ENCODE measurements at regions not wholly inside any gene's neighbourhood (a gene's known extent, or its start where the extent isn't known, plus 50 kb on each side); places are given as distances from the start of the nearest gene placed in this dataset.

GRCh38 chr11:109203176-109203575, 218.8 kb upstream of the C11orf87 start:
- no peaks in the 10 kb centered on the region for H3K36me3 Mint-ChIP-seq
- Histone ChIP-seq H3K4me1 (ENCODE audit: control insufficient read depth in 1 of 2, extremely low read depth in 1 of 2, insufficient read depth in 2 of 2, low read length in 2 of 2) (no peaks in the 10 kb centered on the region), H3K4me3 (ENCODE audit: control insufficient read depth in 1 of 2, extremely low read depth in 1 of 2, low read length in 1 of 2) (no peak overlapping the region), H3K27me3 (replicated peaks in 1 of 2; ENCODE audit: control insufficient read depth in 2 of 2, extremely low read depth in 1 of 2, insufficient read depth in 2 of 2, low read length in 1 of 2) (no peaks in the 10 kb centered on the region), H3K9me3 (no peaks in the 10 kb centered on the region), H3K27ac (ENCODE audit: low read length) (no peak overlapping the region), H3K36me3 (ENCODE audit: control insufficient read depth in 2 of 2, extremely low read depth in 1 of 2, insufficient read depth in 1 of 2, low read length in 1 of 2) (no peaks in the 10 kb centered on the region)
- H3K27me3 Mint-ChIP-seq, result no peaks in the 10 kb centered on the region
- H3K4me1 Mint-ChIP-seq, result no peaks in the 10 kb centered on the region
- DNase-seq, result no peak
- no peak for ATAC-seq (replicated peaks in 1 of 4)
- ChIA-PET POLR2A (no interaction called here), CTCF (interaction anchor here in 1 of 2 donors (1.0 kb wide), 1 partner anchor 68 kb away, joined by 3 read pairs; no protein-coding TSS in a partner anchor)
- no CpG with 5 or more reads among the region's 1 CpG for WGBS (ENCODE audit: insufficient coverage)
- no peak overlapping the region for H3K4me3 Mint-ChIP-seq
- H3K9me3 Mint-ChIP-seq, result peaks cover 4 to 8% (median 7%) of the 10 kb centered on the region in 3 donors
- H3K27ac Mint-ChIP-seq, result no peak overlapping the region

DNA sequence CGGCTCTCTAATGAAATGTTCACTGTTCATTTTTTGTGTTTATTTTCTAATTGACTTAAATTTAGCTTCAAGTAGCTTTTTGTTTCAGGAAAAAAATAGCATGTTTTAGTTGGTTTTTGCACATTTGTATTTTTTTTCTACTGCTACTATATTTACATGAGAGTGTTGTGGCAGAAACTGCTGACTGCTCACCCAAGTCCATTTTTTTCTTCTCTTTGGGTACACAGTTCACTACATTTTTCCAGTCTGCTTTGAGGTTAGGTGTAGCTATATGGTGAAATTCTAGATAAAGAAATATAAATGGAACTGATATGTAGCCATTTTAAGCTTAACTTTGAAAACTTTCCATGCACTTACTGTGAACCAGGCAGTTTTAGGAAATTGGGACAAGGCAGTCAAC, 216.7 kb upstream of the C11orf87 start:
- Histone ChIP-seq H3K36me3 (ENCODE audit: control insufficient read depth in 2 of 2, extremely low read depth in 1 of 2, insufficient read depth in 1 of 2, low read length in 1 of 2) (no peaks in the 10 kb centered on the region), H3K27me3 (replicated peaks in 1 of 2; ENCODE audit: control insufficient read depth in 2 of 2, extremely low read depth in 1 of 2, insufficient read depth in 2 of 2, low read length in 1 of 2) (no peaks in the 10 kb centered on the region), H3K4me3 (ENCODE audit: control insufficient read depth in 1 of 2, extremely low read depth in 1 of 2, low read length in 1 of 2) (no peak overlapping the region), H3K9me3 (no peaks in the 10 kb centered on the region), H3K4me1 (ENCODE audit: control insufficient read depth in 1 of 2, extremely low read depth in 1 of 2, insufficient read depth in 2 of 2, low read length in 2 of 2) (no peaks in the 10 kb centered on the region), H3K27ac (ENCODE audit: low read length) (no peak overlapping the region)
- DNase-seq (no peak), ATAC-seq (replicated peaks in 1 of 4) (no peak)
- no CpG with 5 or more reads among the region's 1 CpG for WGBS (ENCODE audit: insufficient coverage)
- H3K27me3 Mint-ChIP-seq, result no peaks in the 10 kb centered on the region
- H3K36me3 Mint-ChIP-seq, result no peaks in the 10 kb centered on the region
- H3K9me3 Mint-ChIP-seq, result peaks cover 4 to 11% (median 8%) of the 10 kb centered on the region in 3 donors
- ChIA-PET POLR2A (no interaction called here), CTCF (interaction anchor here in 1 of 2 donors (0.7 kb wide), 1 partner anchor 33 kb away, joined by 3 read pairs; no protein-coding TSS in a partner anchor)
- no peak overlapping the region for H3K27ac Mint-ChIP-seq
- no peak overlapping the region for H3K4me3 Mint-ChIP-seq
- no peaks in the 10 kb centered on the region for H3K4me1 Mint-ChIP-seq

GRCh38 chr11:109208121-109208520, 213.9 kb upstream of the C11orf87 start:
- Mint-ChIP-seq H3K36me3 (no peaks in the 10 kb centered on the region), H3K9me3 (peaks cover 8 to 26% (median 9%) of the 10 kb centered on the region in 3 donors), H3K4me3 (no peak overlapping the region), H3K27ac (no peak overlapping the region), H3K4me1 (no peaks in the 10 kb centered on the region), H3K27me3 (no peaks in the 10 kb centered on the region)
- ChIA-PET CTCF (no interaction called here), POLR2A (interaction anchor here in 1 of 2 donors (0.6 kb wide), 1 partner anchor 31 kb away, joined by 3 read pairs; no protein-coding TSS in a partner anchor)
- H3K27ac ChIP-seq (ENCODE audit: low read length), result no peak overlapping the region
- no peaks in the 10 kb centered on the region for H3K36me3 ChIP-seq (ENCODE audit: control insufficient read depth in 2 of 2, extremely low read depth in 1 of 2, insufficient read depth in 1 of 2, low read length in 1 of 2)
- H3K27me3 ChIP-seq (replicated peaks in 1 of 2; ENCODE audit: control insufficient read depth in 2 of 2, extremely low read depth in 1 of 2, insufficient read depth in 2 of 2, low read length in 1 of 2), result no peaks in the 10 kb centered on the region
- DNase-seq (no peak), ATAC-seq (replicated peaks in 1 of 4) (no peak)
- H3K9me3 ChIP-seq, result no peaks in the 10 kb centered on the region
- no peak overlapping the region for H3K4me3 ChIP-seq (ENCODE audit: control insufficient read depth in 1 of 2, extremely low read depth in 1 of 2, low read length in 1 of 2)
- no peaks in the 10 kb centered on the region for H3K4me1 ChIP-seq (ENCODE audit: control insufficient read depth in 1 of 2, extremely low read depth in 1 of 2, insufficient read depth in 2 of 2, low read length in 2 of 2)
- no CpG with 5 or more reads among the region's 2 CpGs for WGBS (ENCODE audit: insufficient coverage)

DNA sequence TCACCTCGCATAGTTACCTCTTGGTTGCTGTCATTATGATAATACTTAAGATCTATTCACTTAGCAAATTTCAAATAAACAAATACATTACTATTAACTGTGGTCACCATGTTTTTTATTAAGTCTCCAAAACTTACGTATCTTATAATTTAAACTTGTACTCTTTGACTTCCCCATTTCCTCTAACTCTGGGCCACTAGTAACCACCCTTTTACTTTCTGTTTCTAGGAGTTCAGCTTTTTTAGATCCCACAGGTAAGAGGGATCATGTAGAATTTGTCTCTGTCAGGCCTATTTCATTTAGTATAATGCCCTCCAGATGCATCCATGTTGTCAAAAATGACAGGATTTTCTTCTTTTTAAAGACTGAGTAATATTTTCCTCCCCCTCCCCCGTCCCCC, 212.4 kb upstream of the C11orf87 start:
- ChIA-PET POLR2A (no interaction called here), CTCF (interaction anchor here in 1 of 2 donors (0.6 kb wide), 1 partner anchor 15 kb away, joined by 4 read pairs; no protein-coding TSS in a partner anchor)
- 80% methylated on average over 1 of the region's 3 CpGs for WGBS (ENCODE audit: insufficient coverage)
- Mint-ChIP-seq H3K4me1 (no peaks in the 10 kb centered on the region), H3K36me3 (no peaks in the 10 kb centered on the region), H3K27ac (no peak overlapping the region), H3K27me3 (no peaks in the 10 kb centered on the region), H3K4me3 (no peak overlapping the region), H3K9me3 (peaks cover 8 to 26% (median 9%) of the 10 kb centered on the region in 3 donors)
- ATAC-seq (replicated peaks in 1 of 4) (no peak), DNase-seq (no peak)
- H3K27me3 ChIP-seq (replicated peaks in 1 of 2; ENCODE audit: control insufficient read depth in 2 of 2, extremely low read depth in 1 of 2, insufficient read depth in 2 of 2, low read length in 1 of 2), result no peaks in the 10 kb centered on the region
- no peaks in the 10 kb centered on the region for H3K9me3 ChIP-seq
- no peaks in the 10 kb centered on the region for H3K36me3 ChIP-seq (ENCODE audit: control insufficient read depth in 2 of 2, extremely low read depth in 1 of 2, insufficient read depth in 1 of 2, low read length in 1 of 2)
- H3K4me1 ChIP-seq (ENCODE audit: control insufficient read depth in 1 of 2, extremely low read depth in 1 of 2, insufficient read depth in 2 of 2, low read length in 2 of 2), result no peaks in the 10 kb centered on the region
- no peak overlapping the region for H3K27ac ChIP-seq (ENCODE audit: low read length)
- H3K4me3 ChIP-seq (ENCODE audit: control insufficient read depth in 1 of 2, extremely low read depth in 1 of 2, low read length in 1 of 2), result no peak overlapping the region

GRCh38 chr11:109221190-109221589, 200.8 kb upstream of the C11orf87 start:
- WGBS (ENCODE audit: insufficient coverage), result 100% methylated on average over 1 of the region's 5 CpGs
- peaks cover 0 to 1% of the 10 kb centered on the region in 2 donors for H3K27me3 Mint-ChIP-seq
- no peaks in the 10 kb centered on the region for H3K27me3 ChIP-seq (replicated peaks in 1 of 2; ENCODE audit: control insufficient read depth in 2 of 2, extremely low read depth in 1 of 2, insufficient read depth in 2 of 2, low read length in 1 of 2)
- POLR2A ChIA-PET, result no interaction called here
- no peaks in the 10 kb centered on the region for H3K4me1 ChIP-seq (ENCODE audit: control insufficient read depth in 1 of 2, extremely low read depth in 1 of 2, insufficient read depth in 2 of 2, low read length in 2 of 2)
- no peak overlapping the region for H3K4me3 Mint-ChIP-seq
- no peak overlapping the region for H3K27ac ChIP-seq (ENCODE audit: low read length)
- no peak overlapping the region for H3K4me3 ChIP-seq (ENCODE audit: control insufficient read depth in 1 of 2, extremely low read depth in 1 of 2, low read length in 1 of 2)
- DNase-seq, result no peak
- H3K27ac Mint-ChIP-seq, result no peak overlapping the region
- no peaks in the 10 kb centered on the region for H3K36me3 ChIP-seq (ENCODE audit: control insufficient read depth in 2 of 2, extremely low read depth in 1 of 2, insufficient read depth in 1 of 2, low read length in 1 of 2)
- H3K36me3 Mint-ChIP-seq, result no peaks in the 10 kb centered on the region
- H3K9me3 Mint-ChIP-seq, result peaks cover 4 to 17% (median 16%) of the 10 kb centered on the region in 3 donors
- H3K4me1 Mint-ChIP-seq, result no peaks in the 10 kb centered on the region
- CTCF ChIA-PET, result no interaction called here
- no peaks in the 10 kb centered on the region for H3K9me3 ChIP-seq
- no peak for ATAC-seq (replicated peaks in 1 of 4)

DNA sequence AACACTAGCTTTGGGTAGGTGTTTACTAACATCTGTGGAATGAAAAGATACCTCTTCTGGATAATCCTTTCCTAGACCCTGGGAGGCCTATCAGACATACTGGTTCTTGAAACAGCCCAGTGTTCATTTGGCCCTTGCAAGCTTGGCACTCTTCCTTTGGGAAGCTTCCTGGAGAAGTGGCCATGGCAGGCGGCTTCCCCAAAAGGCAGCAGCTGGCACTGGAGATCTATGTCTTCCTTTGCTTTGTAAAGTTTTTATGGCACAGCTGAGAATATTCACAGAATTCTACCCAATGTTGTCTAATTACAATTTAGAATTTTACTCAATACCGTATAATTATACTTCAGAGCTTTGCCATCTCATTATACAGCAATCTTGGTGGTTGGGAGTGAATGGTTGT, 199.2 kb upstream of the C11orf87 start:
- Mint-ChIP-seq H3K4me1 (no peaks in the 10 kb centered on the region), H3K27me3 (peaks cover 0 to 1% of the 10 kb centered on the region in 2 donors), H3K36me3 (no peaks in the 10 kb centered on the region), H3K9me3 (peaks cover 4 to 20% (median 16%) of the 10 kb centered on the region in 3 donors), H3K27ac (no peak overlapping the region), H3K4me3 (no peak overlapping the region)
- Histone ChIP-seq H3K27me3 (replicated peaks in 1 of 2; ENCODE audit: control insufficient read depth in 2 of 2, extremely low read depth in 1 of 2, insufficient read depth in 2 of 2, low read length in 1 of 2) (no peaks in the 10 kb centered on the region), H3K4me3 (ENCODE audit: control insufficient read depth in 1 of 2, extremely low read depth in 1 of 2, low read length in 1 of 2) (no peak overlapping the region), H3K27ac (ENCODE audit: low read length) (no peak overlapping the region), H3K36me3 (ENCODE audit: control insufficient read depth in 2 of 2, extremely low read depth in 1 of 2, insufficient read depth in 1 of 2, low read length in 1 of 2) (no peaks in the 10 kb centered on the region), H3K9me3 (no peaks in the 10 kb centered on the region), H3K4me1 (ENCODE audit: control insufficient read depth in 1 of 2, extremely low read depth in 1 of 2, insufficient read depth in 2 of 2, low read length in 2 of 2) (no peaks in the 10 kb centered on the region)
- ATAC-seq (replicated peaks in 1 of 4), result no peak
- WGBS (ENCODE audit: insufficient coverage), result 80% methylated on average over 1 of the region's 2 CpGs
- POLR2A ChIA-PET, result no interaction called here
- no peak for DNase-seq
- CTCF ChIA-PET, result no interaction called here

DNA sequence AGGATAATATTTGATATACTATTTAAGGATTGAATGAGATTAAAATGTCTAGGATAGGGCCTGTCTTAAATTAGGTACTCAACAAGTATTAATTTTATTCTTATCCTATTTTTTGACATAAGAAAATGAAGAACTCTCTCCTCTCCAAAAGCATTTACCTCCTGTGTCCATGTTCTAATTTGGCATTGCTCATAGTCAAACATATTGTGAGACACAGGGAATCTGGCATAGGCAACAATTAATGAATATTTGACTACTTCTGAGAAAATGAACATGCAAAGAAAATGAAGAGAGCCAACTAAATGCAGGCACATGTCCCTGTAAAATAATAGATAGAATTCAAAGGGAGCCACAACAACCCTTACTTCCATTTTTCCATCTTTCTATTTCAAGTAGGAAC, 198.5 kb upstream of the C11orf87 start:
- Histone ChIP-seq H3K4me3 (ENCODE audit: control insufficient read depth in 1 of 2, extremely low read depth in 1 of 2, low read length in 1 of 2) (no peak overlapping the region), H3K9me3 (no peaks in the 10 kb centered on the region), H3K36me3 (ENCODE audit: control insufficient read depth in 2 of 2, extremely low read depth in 1 of 2, insufficient read depth in 1 of 2, low read length in 1 of 2) (no peaks in the 10 kb centered on the region), H3K4me1 (ENCODE audit: control insufficient read depth in 1 of 2, extremely low read depth in 1 of 2, insufficient read depth in 2 of 2, low read length in 2 of 2) (no peaks in the 10 kb centered on the region), H3K27ac (ENCODE audit: low read length) (no peak overlapping the region), H3K27me3 (replicated peaks in 1 of 2; ENCODE audit: control insufficient read depth in 2 of 2, extremely low read depth in 1 of 2, insufficient read depth in 2 of 2, low read length in 1 of 2) (no peaks in the 10 kb centered on the region)
- CTCF ChIA-PET, result no interaction called here
- Mint-ChIP-seq H3K4me1 (no peaks in the 10 kb centered on the region), H3K27ac (no peak overlapping the region), H3K36me3 (no peaks in the 10 kb centered on the region), H3K4me3 (no peak overlapping the region), H3K9me3 (peaks cover 4 to 19% (median 16%) of the 10 kb centered on the region in 3 donors), H3K27me3 (peaks cover 0 to 1% of the 10 kb centered on the region in 2 donors)
- POLR2A ChIA-PET, result no interaction called here
- DNase-seq (no peak), ATAC-seq (replicated peaks in 1 of 4) (no peak)
